Neutrophil (primary cell): ENCODE measurements at regions not wholly inside any gene's neighbourhood (a gene's known extent, or its start where the extent isn't known, plus 50 kb on each side); places are given as distances from the start of the nearest gene placed in this dataset.

Experiments used
- H3K27ac ChIP-seq: fragments of 200-600 bp; sonication (generic); 2 replicates; pipeline ENCODE4 v1.5.1; 2016; ENCODE audit warnings: mild to moderate bottlenecking, moderate library complexity
- H3K27me3 ChIP-seq: fragments of 200-600 bp; sonication (generic); 2 replicates; pipeline ENCODE4 v1.6.0; 2016; ENCODE audit warnings: mild to moderate bottlenecking
- H3K36me3 ChIP-seq: fragments of 200-600 bp; sonication (generic); 2 replicates; pipeline ENCODE4 v1.5.1; 2017
- H3K4me1 ChIP-seq, 2 experiments: fragments of 200-600 bp in 1 of 2; sonication (generic) in 1 of 2; 1 replicate in 1 of 2; 2 replicates in 1 of 2; pipeline versions ENCODE4 v1.5.1 to v1.6.1; 2013 to 2016; ENCODE audit warnings: low read depth in 1 of 2, low read length in 1 of 2, mild to moderate bottlenecking in 1 of 2, moderate library complexity in 1 of 2; ENCODE audit not compliant: control insufficient read depth in 1 of 2, insufficient read depth in 1 of 2
- H3K4me3 ChIP-seq, 2 experiments: fragments of 200-600 bp in 1 of 2; sonication (generic) in 1 of 2; 1 replicate in 1 of 2; 2 replicates in 1 of 2; pipeline ENCODE4 v1.5.1; 2013 to 2016; ENCODE audit warnings: low read depth in 1 of 2, low read length in 1 of 2, mild to moderate bottlenecking in 1 of 2, moderate library complexity in 1 of 2
- H3K9me3 ChIP-seq: fragments of 200-600 bp; sonication (generic); 2 replicates; pipeline ENCODE4 v1.5.1; 2016
- CTCF ChIP-seq: fragments of 200-600 bp; sonication (generic); IDR thresholded peaks from 2 replicates; pipeline ENCODE4 v1.5.1; 2016; ENCODE audit warnings: antibody characterized with exemption

- H3K27ac ChIP-seq: no peak overlapping the region
- no peaks in the 10 kb centered on the region for H3K9me3 ChIP-seq
- no peaks in the 10 kb centered on the region for H3K27me3 ChIP-seq
- H3K36me3 ChIP-seq: no peaks in the 10 kb centered on the region
- TF ChIP-seq CTCF: no peak
- H3K4me3 ChIP-seq: no peak overlapping the region
- H3K4me1 ChIP-seq: no peaks in the 10 kb centered on the region
Observed at GRCh38 chr19:28980236-28980868, 232.6 kb downstream of the UQCRFS1 start.

- H3K36me3 ChIP-seq: peaks cover 3% of the 10 kb centered on the region
- H3K4me1 ChIP-seq: no peaks in the 10 kb centered on the region
- H3K9me3 ChIP-seq: no peaks in the 10 kb centered on the region
- H3K27ac ChIP-seq: no peak overlapping the region
- TF ChIP-seq CTCF: no peak
- H3K4me3 ChIP-seq: no peak overlapping the region
- no peaks in the 10 kb centered on the region for H3K27me3 ChIP-seq
Observed at GRCh38 chr19:28977826-28978225, 235.1 kb downstream of the UQCRFS1 start.

- no peaks in the 10 kb centered on the region for H3K4me1 ChIP-seq
- no peak overlapping the region for H3K27ac ChIP-seq
- no peak overlapping the region for H3K4me3 ChIP-seq
- no peaks in the 10 kb centered on the region for H3K9me3 ChIP-seq
- peaks cover 15% of the 10 kb centered on the region for H3K36me3 ChIP-seq
- no peak for TF ChIP-seq CTCF
- no peaks in the 10 kb centered on the region for H3K27me3 ChIP-seq
Observed at GRCh38 chr19:28972058-28972852, 240.7 kb downstream of the UQCRFS1 start.

GRCh38 chr19:28971513-28971912 is 241.4 kb downstream of the UQCRFS1 start:
- Histone ChIP-seq H3K27me3 (no peaks in the 10 kb centered on the region), H3K27ac (no peak overlapping the region), H3K4me1 (no peaks in the 10 kb centered on the region), H3K4me3 (no peak overlapping the region), H3K36me3 (peaks cover 16% of the 10 kb centered on the region), H3K9me3 (no peaks in the 10 kb centered on the region)
- no peak for TF ChIP-seq CTCF

GRCh38 chr19:28971049-28971448 is 241.9 kb downstream of the UQCRFS1 start:
- Histone ChIP-seq H3K4me1 (no peaks in the 10 kb centered on the region), H3K27ac (no peak overlapping the region), H3K36me3 (peaks cover 16% of the 10 kb centered on the region), H3K9me3 (no peaks in the 10 kb centered on the region), H3K27me3 (no peaks in the 10 kb centered on the region), H3K4me3 (no peak overlapping the region)
- no peak for TF ChIP-seq CTCF
